ENCODE measurements at regions not wholly inside any gene's neighbourhood (a gene's known extent, or its start where the extent isn't known, plus 50 kb on each side); places are given as distances from the start of the nearest gene placed in this dataset.

GRCh38 chr5:162752612-162753011 is 684.8 kb upstream of the CCNG1 start:
- TF ChIP-seq TAF1 (IDR thresholded peaks at IDR 0.05; ENCODE audit: borderline replicate concordance, insufficient read depth, low read length) (no peak), POLR2AphosphoS5 (IDR thresholded peaks at IDR 0.05; ENCODE audit: low read depth, low read length) (no peak), REST (IDR thresholded peaks at IDR 0.05; ENCODE audit: insufficient read depth in 1 of 2, low read depth in 2 of 2, low read length in 2 of 2) (no peak), FOXP2 (optimal IDR thresholded peaks at IDR 0.05; ENCODE audit: borderline replicate concordance, extremely low read depth, extremely low read length, insufficient read depth) (no peak), SIN3A (IDR thresholded peaks at IDR 0.05; ENCODE audit: borderline replicate concordance, insufficient read depth, low read length) (no peak)

GRCh38 chr5:162762119-162762518 is 675.3 kb upstream of the CCNG1 start:
- TF ChIP-seq REST (IDR thresholded peaks at IDR 0.05; ENCODE audit: insufficient read depth in 1 of 2, low read depth in 2 of 2, low read length in 2 of 2) (no peak), FOXP2 (optimal IDR thresholded peaks at IDR 0.05; ENCODE audit: borderline replicate concordance, extremely low read depth, extremely low read length, insufficient read depth) (no peak), TAF1 (IDR thresholded peaks at IDR 0.05; ENCODE audit: borderline replicate concordance, insufficient read depth, low read length) (no peak), SIN3A (IDR thresholded peaks at IDR 0.05; ENCODE audit: borderline replicate concordance, insufficient read depth, low read length) (no peak), POLR2AphosphoS5 (IDR thresholded peaks at IDR 0.05; ENCODE audit: low read depth, low read length) (no peak)

- no peak for TF ChIP-seq POLR2AphosphoS5 (IDR thresholded peaks at IDR 0.05; ENCODE audit: low read depth, low read length)
- no peak for TF ChIP-seq TAF1 (IDR thresholded peaks at IDR 0.05; ENCODE audit: borderline replicate concordance, insufficient read depth, low read length)
- TF ChIP-seq FOXP2 (optimal IDR thresholded peaks at IDR 0.05; ENCODE audit: borderline replicate concordance, extremely low read depth, extremely low read length, insufficient read depth), result no peak
- TF ChIP-seq REST (IDR thresholded peaks at IDR 0.05; ENCODE audit: insufficient read depth in 1 of 2, low read depth in 2 of 2, low read length in 2 of 2), result no peak
- no peak for TF ChIP-seq SIN3A (IDR thresholded peaks at IDR 0.05; ENCODE audit: borderline replicate concordance, insufficient read depth, low read length)
These were observed 668.4 kb upstream of the CCNG1 start for GRCh38 chr5:162769019-162769418.

- TF ChIP-seq REST (IDR thresholded peaks at IDR 0.05; ENCODE audit: insufficient read depth in 1 of 2, low read depth in 2 of 2, low read length in 2 of 2) (no peak), TAF1 (IDR thresholded peaks at IDR 0.05; ENCODE audit: borderline replicate concordance, insufficient read depth, low read length) (no peak), FOXP2 (optimal IDR thresholded peaks at IDR 0.05; ENCODE audit: borderline replicate concordance, extremely low read depth, extremely low read length, insufficient read depth) (no peak), SIN3A (IDR thresholded peaks at IDR 0.05; ENCODE audit: borderline replicate concordance, insufficient read depth, low read length) (no peak)
These were observed 651.7 kb upstream of the CCNG1 start for GRCh38 chr5:162785673-162786072.

- TF ChIP-seq REST (IDR thresholded peaks at IDR 0.05; ENCODE audit: insufficient read depth in 1 of 2, low read depth in 2 of 2, low read length in 2 of 2) (no peak), POLR2AphosphoS5 (IDR thresholded peaks at IDR 0.05; ENCODE audit: low read depth, low read length) (no peak), SIN3A (IDR thresholded peaks at IDR 0.05; ENCODE audit: borderline replicate concordance, insufficient read depth, low read length) (no peak), TAF1 (IDR thresholded peaks at IDR 0.05; ENCODE audit: borderline replicate concordance, insufficient read depth, low read length) (no peak), FOXP2 (optimal IDR thresholded peaks at IDR 0.05; ENCODE audit: borderline replicate concordance, extremely low read depth, extremely low read length, insufficient read depth) (no peak)
These were observed 651.2 kb upstream of the CCNG1 start for GRCh38 chr5:162786234-162786633.
